ENCODE measurements at regions not wholly inside any gene's neighbourhood (a gene's known extent, or its start where the extent isn't known, plus 50 kb on each side); places are given as distances from the start of the nearest gene placed in this dataset.
"Not testable (repeated sequence)": the region's sequence is repeated elsewhere in the genome, so short reads cannot be mapped to it uniquely, and the experiment has no call there.

DNA sequence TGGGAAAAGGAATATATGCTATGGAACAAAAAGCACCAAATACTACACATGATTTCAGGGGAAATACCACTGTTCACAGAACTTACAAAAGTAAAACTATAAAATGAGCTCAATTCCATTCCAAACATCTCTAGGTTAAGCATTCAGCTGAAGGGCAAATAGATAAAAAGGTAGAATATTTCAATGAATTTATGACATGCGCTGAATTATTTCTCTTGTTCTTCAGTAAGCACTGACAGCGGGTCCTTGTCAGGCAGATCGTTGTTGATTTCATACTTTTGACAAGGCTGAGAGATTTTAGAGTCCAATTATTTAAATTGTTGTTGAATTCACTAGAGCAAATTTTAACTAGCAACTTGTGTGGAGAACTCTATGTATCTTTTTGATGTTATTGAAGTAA, 449.6 kb downstream of the GUCY1A2 start:
- intact Hi-C loops (cut with DNase I, micrococcal nuclease), result no loop called here
- H3K9me3 ChIP-seq, result peaks cover 37% of the 10 kb centered on the region
- ATAC-seq (no peak), DNase-seq (no peak)
- H3K4me3 ChIP-seq, result no peak overlapping the region
- TF ChIP-seq CTCF (IDR thresholded peaks at IDR 0.05), result no peak
- no peaks in the 10 kb centered on the region for H3K4me1 ChIP-seq (ENCODE audit: low read depth)
- H3K36me3 ChIP-seq (ENCODE audit: low read depth), result no peaks in the 10 kb centered on the region

- H3K4me1 ChIP-seq (ENCODE audit: low read depth); ATAC-seq; H3K4me3 ChIP-seq; DNase-seq; intact Hi-C loops (cut with DNase I, micrococcal nuclease); H3K36me3 ChIP-seq (ENCODE audit: low read depth): not testable (repeated sequence)
- peaks cover 51% of the 10 kb centered on the region for H3K9me3 ChIP-seq
These were observed 440.9 kb downstream of the GUCY1A2 start for GRCh38 chr11:106577384-106577783.

- Histone ChIP-seq H3K9me3 (peaks cover 49% of the 10 kb centered on the region), H3K4me3 (no peak overlapping the region), H3K36me3 (ENCODE audit: low read depth) (no peaks in the 10 kb centered on the region), H3K4me1 (ENCODE audit: low read depth) (no peaks in the 10 kb centered on the region)
- intact Hi-C loops (cut with DNase I, micrococcal nuclease), result no loop called here
- ATAC-seq (no peak), DNase-seq (no peak)
- no peak for TF ChIP-seq CTCF (IDR thresholded peaks at IDR 0.05)
These were observed 436.9 kb downstream of the GUCY1A2 start for GRCh38 chr11:106581399-106581798.

- DNase-seq, result no peak
- no peak for TF ChIP-seq CTCF (IDR thresholded peaks at IDR 0.05)
- no peaks in the 10 kb centered on the region for H3K4me1 ChIP-seq (ENCODE audit: low read depth)
- H3K9me3 ChIP-seq, result peaks cover 25% of the 10 kb centered on the region
- H3K36me3 ChIP-seq (ENCODE audit: low read depth), result no peaks in the 10 kb centered on the region
- H3K4me3 ChIP-seq, result no peak overlapping the region
- no peak for ATAC-seq
- intact Hi-C loops (cut with DNase I, micrococcal nuclease), result no loop called here
These were observed 433.2 kb downstream of the GUCY1A2 start for GRCh38 chr11:106585061-106585460.

- intact Hi-C loops (cut with DNase I, micrococcal nuclease), result no loop called here
These were observed 423.4 kb downstream of the GUCY1A2 start for GRCh38 chr11:106594751-106595351.

More at GRCh38 chr11:106594751-106595351, 423.4 kb downstream of the GUCY1A2 start:
- no peak for DNase-seq
- Histone ChIP-seq H3K4me1 (ENCODE audit: low read depth) (no peaks in the 10 kb centered on the region), H3K9me3 (peaks cover 23% of the 10 kb centered on the region), H3K4me3 (no peak overlapping the region), H3K36me3 (ENCODE audit: low read depth) (no peaks in the 10 kb centered on the region)
- ATAC-seq, result no peak
- no peak for TF ChIP-seq CTCF (IDR thresholded peaks at IDR 0.05)

Measured in mucosa of descending colon (tissue), 3 donors.